GM23338 (cell line): ENCODE measurements at regions not wholly inside any gene's neighbourhood (a gene's known extent, or its start where the extent isn't known, plus 50 kb on each side); places are given as distances from the start of the nearest gene placed in this dataset.

Experiments
- CREB1 ChIP-seq: fragments of 250-450 bp; sonication (Bioruptor Pico); IDR thresholded peaks from 2 replicates; pipeline ENCODE4 v1.5.0; 2020; ENCODE audit warnings: low read depth, mild to moderate bottlenecking, moderate library complexity
- EZH2 ChIP-seq: fragments of 200-600 bp; sonication (generic); IDR thresholded peaks from one replicate; pipeline ENCODE4 v1.8.0; 2017; ENCODE audit warnings: antibody characterized with exemption, mild to moderate bottlenecking, low read depth; ENCODE audit not compliant: unreplicated experiment
- JUNB ChIP-seq: IDR thresholded peaks from one replicate; pipeline ENCODE4 v1.6.1; 2016; ENCODE audit warnings: antibody characterized with exemption; ENCODE audit not compliant: unreplicated experiment
- POLR2AphosphoS5 ChIP-seq: IDR thresholded peaks from 2 replicates; pipeline ENCODE4 v1.6.1; 2016; ENCODE audit warnings: antibody characterized with exemption, low read depth
- TF ChIP-seq, protein P1 (sequence below): IDR thresholded peaks from one replicate; pipeline ENCODE4 v1.6.1; 2018; ENCODE audit warnings: antibody characterized with exemption; ENCODE audit not compliant: unreplicated experiment
- TF ChIP-seq, protein P2 (sequence below), 2 experiments: fragments of 200-600 bp in 1 of 2; sonication (generic) in 1 of 2; conservative IDR thresholded peaks; 2 replicates each; pipeline versions ENCODE4 v1.5.1 to v1.6.1; 2016 to 2017; ENCODE audit warnings: antibody characterized with exemption in 2 of 2, low read depth in 2 of 2, mild to moderate bottlenecking in 2 of 2, moderate library complexity in 1 of 2

DNA sequence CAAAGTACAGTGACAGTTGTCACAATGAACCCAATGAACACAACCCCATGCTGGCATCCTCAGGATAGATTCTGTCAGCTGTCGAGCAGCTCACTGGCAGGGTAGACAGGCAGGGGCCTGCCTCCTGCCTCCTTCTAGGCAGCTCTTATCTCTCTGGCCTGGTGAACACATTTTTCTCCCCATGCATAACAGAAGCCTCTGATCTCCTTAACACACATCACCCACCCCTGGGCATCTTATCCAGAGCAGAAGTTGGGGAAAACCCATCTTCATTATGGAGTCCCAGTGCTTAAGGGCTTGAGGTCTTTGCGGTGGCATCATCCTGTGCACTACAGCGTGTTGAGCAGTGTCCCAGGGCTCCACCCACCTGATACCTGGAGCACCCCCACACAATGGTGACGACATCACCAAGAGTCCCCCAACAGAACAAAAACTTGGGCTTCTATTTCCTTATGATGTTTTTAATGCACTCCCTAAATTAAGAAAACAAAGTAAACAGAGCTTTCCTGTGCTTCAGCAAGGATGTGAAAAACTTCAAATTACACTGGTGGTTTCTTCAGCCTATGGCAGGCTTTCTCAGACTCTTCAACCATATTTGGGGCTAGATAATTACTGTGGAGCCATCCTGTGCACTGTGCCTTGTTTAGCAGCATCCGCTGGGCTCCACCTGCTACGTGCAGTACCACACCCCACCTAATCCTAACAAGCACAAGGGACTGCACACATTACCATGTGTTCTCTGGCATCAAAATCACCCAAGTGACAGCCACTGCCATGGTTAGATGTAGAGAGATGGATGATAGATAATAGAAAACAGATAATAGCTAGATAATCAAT is 277.4 kb upstream of the USP9Y start:
- TF ChIP-seq, protein P1, sequence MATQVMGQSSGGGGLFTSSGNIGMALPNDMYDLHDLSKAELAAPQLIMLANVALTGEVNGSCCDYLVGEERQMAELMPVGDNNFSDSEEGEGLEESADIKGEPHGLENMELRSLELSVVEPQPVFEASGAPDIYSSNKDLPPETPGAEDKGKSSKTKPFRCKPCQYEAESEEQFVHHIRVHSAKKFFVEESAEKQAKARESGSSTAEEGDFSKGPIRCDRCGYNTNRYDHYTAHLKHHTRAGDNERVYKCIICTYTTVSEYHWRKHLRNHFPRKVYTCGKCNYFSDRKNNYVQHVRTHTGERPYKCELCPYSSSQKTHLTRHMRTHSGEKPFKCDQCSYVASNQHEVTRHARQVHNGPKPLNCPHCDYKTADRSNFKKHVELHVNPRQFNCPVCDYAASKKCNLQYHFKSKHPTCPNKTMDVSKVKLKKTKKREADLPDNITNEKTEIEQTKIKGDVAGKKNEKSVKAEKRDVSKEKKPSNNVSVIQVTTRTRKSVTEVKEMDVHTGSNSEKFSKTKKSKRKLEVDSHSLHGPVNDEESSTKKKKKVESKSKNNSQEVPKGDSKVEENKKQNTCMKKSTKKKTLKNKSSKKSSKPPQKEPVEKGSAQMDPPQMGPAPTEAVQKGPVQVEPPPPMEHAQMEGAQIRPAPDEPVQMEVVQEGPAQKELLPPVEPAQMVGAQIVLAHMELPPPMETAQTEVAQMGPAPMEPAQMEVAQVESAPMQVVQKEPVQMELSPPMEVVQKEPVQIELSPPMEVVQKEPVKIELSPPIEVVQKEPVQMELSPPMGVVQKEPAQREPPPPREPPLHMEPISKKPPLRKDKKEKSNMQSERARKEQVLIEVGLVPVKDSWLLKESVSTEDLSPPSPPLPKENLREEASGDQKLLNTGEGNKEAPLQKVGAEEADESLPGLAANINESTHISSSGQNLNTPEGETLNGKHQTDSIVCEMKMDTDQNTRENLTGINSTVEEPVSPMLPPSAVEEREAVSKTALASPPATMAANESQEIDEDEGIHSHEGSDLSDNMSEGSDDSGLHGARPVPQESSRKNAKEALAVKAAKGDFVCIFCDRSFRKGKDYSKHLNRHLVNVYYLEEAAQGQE: no peak
- TF ChIP-seq EZH2 (no peak), JUNB (no peak), POLR2AphosphoS5 (no peak), CREB1 (CRISPR knock-in tag) (no peak)
- TF ChIP-seq, protein P2, sequence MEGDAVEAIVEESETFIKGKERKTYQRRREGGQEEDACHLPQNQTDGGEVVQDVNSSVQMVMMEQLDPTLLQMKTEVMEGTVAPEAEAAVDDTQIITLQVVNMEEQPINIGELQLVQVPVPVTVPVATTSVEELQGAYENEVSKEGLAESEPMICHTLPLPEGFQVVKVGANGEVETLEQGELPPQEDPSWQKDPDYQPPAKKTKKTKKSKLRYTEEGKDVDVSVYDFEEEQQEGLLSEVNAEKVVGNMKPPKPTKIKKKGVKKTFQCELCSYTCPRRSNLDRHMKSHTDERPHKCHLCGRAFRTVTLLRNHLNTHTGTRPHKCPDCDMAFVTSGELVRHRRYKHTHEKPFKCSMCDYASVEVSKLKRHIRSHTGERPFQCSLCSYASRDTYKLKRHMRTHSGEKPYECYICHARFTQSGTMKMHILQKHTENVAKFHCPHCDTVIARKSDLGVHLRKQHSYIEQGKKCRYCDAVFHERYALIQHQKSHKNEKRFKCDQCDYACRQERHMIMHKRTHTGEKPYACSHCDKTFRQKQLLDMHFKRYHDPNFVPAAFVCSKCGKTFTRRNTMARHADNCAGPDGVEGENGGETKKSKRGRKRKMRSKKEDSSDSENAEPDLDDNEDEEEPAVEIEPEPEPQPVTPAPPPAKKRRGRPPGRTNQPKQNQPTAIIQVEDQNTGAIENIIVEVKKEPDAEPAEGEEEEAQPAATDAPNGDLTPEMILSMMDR (conservative IDR thresholded peaks at IDR 0.05; ENCODE audit: low read depth in 2 of 2): no peak
